Astrocyte (in vitro differentiated cells and primary cell): ENCODE measurements at regions not wholly inside any gene's neighbourhood (a gene's known extent, or its start where the extent isn't known, plus 50 kb on each side); places are given as distances from the start of the nearest gene placed in this dataset.

Source experiments
- CTCF ChIP-seq: IDR thresholded peaks from 2 replicates; pipeline ENCODE4 v1.5.1; 2011; ENCODE audit warnings: low read depth, mild to moderate bottlenecking, inconsistent platforms, low read length, moderate library complexity; ENCODE audit not compliant: insufficient read depth
- EZH2 ChIP-seq: IDR thresholded peaks from 2 replicates; pipeline ENCODE4 v1.6.1; 2012; ENCODE audit warnings: mild to moderate bottlenecking, low read length, inconsistent platforms; ENCODE audit not compliant: insufficient read depth

- TF ChIP-seq CTCF (no peak), EZH2 (no peak)
Observed at GRCh38 chr1:227470688-227471087, 92.7 kb upstream of the ZNF678 start.
